ENCODE measurements at regions not wholly inside any gene's neighbourhood (a gene's known extent, or its start where the extent isn't known, plus 50 kb on each side); places are given as distances from the start of the nearest gene placed in this dataset.

- no peaks in the 10 kb centered on the region for H3K36me3 Mint-ChIP-seq (ENCODE audit: low read depth)
- DNase-seq (no peak), ATAC-seq (no peak)
- H3K27ac Mint-ChIP-seq, result no peak overlapping the region
- no peaks in the 10 kb centered on the region for H3K4me1 Mint-ChIP-seq
- no peak overlapping the region for H3K4me3 Mint-ChIP-seq
- H3K27me3 Mint-ChIP-seq, result peaks cover 2% of the 10 kb centered on the region
- H3K9me3 Mint-ChIP-seq, result no peaks in the 10 kb centered on the region
Observed at GRCh38 chr15:47466357-47466756, 250.9 kb upstream of the SEMA6D start.

DNA sequence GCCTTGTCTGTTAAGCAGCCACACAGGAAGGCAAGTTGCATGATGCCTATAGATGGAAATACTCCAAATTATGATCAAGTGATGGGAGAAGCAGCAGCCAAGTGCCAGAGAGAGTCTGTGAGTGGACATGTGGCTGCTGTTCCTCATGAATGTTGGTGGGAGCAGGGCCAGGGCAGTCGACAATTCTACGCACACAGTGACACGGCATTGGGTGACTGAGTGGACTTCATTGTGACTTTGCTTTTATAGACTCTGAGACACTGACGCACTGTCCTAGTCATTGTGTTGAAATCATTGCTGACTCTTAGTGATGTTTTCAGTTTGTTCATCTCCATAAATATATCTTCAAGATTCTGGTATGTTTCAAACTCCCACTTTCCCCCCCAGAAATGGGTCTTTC, 246.3 kb upstream of the SEMA6D start:
- no peaks in the 10 kb centered on the region for H3K36me3 Mint-ChIP-seq (ENCODE audit: low read depth)
- no peak for DNase-seq
- H3K9me3 Mint-ChIP-seq, result no peaks in the 10 kb centered on the region
- H3K27ac Mint-ChIP-seq, result no peak overlapping the region
- ATAC-seq, result no peak
- no peaks in the 10 kb centered on the region for H3K4me1 Mint-ChIP-seq
- peaks cover 2% of the 10 kb centered on the region for H3K27me3 Mint-ChIP-seq
- H3K4me3 Mint-ChIP-seq, result no peak overlapping the region

DNA sequence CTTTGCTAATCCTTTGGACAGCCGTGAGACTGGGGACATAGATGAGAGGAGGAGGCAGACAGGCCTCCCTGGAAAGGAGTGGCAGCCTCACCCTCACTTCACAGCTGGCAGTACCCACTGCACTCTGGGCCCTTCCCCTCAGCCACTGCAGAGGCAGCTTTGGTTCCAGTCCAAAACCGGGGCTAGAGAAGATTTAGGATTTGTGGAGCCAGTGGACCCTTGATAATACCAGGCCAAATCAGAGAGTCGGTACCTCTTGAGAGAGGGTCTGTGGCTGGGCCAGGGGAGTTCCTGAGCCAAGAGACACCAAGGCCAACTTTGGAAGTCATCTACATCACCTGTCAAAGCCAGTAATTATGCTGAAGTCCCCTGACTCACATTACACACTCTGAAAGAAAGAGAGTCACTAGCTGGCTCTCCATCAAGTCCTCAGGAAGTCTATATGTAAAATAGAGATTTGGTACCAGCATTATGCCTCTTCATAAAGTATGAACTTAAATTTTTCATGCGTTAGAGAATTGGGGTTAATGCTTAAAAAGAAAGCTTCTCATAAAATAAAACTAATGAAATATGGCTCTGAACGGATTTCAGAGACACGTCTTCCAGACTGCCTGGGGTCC, 244.1 kb upstream of the SEMA6D start:
- no peaks in the 10 kb centered on the region for H3K4me1 Mint-ChIP-seq
- no peak overlapping the region for H3K27ac Mint-ChIP-seq
- ATAC-seq (no peak), DNase-seq (no peak)
- no peaks in the 10 kb centered on the region for H3K36me3 Mint-ChIP-seq (ENCODE audit: low read depth)
- H3K4me3 Mint-ChIP-seq, result no peak overlapping the region
- no peaks in the 10 kb centered on the region for H3K9me3 Mint-ChIP-seq
- peaks cover 2% of the 10 kb centered on the region for H3K27me3 Mint-ChIP-seq

DNA sequence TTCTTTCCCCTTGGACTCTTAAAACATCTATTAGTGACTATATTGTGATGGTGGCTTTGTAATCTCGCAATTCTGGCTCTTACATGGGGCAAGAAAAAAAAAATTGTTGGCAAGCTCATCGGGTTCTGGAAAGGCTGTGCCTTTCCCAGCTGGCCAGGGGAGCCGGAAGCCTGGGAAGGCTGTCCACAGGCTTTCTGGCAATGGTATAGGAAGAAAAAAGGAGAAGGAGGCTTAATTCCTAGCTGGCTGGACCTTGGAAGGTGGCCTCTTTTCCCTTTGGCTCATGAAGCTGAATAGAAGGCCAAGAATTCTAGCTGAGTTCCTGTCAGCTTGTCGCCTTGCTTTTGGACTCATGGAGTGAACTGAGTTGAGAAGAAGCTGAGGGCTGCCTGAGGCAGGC, 243.5 kb upstream of the SEMA6D start:
- Mint-ChIP-seq H3K4me3 (no peak overlapping the region), H3K27me3 (peaks cover 2% of the 10 kb centered on the region), H3K4me1 (no peaks in the 10 kb centered on the region), H3K36me3 (ENCODE audit: low read depth) (no peaks in the 10 kb centered on the region), H3K9me3 (no peaks in the 10 kb centered on the region), H3K27ac (no peak overlapping the region)
- ATAC-seq (no peak), DNase-seq (no peak)

DNA sequence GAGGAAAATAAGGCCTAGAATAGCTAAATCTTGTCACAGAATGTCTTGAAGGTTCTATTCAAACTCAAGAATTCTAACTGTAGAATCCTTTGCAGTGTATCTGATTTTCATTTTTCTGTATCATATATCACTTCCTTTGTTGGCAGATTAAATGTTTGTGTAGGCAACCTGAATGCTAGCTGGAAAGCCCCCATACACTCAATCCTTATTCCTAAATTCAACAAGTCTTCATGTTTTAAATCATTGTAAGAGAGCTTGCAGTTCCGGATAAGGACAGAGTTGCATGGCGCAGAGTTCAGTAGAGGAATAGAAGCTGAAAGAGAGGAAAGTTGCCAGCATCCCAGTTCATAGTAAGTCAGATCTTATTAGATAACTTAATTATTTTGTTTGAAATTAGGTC, 242.0 kb upstream of the SEMA6D start:
- Mint-ChIP-seq H3K9me3 (peaks cover 5% of the 10 kb centered on the region), H3K36me3 (ENCODE audit: low read depth) (no peaks in the 10 kb centered on the region), H3K27me3 (no peaks in the 10 kb centered on the region), H3K4me1 (no peaks in the 10 kb centered on the region), H3K4me3 (no peak overlapping the region), H3K27ac (no peak overlapping the region)
- DNase-seq, result no peak
- no peak for ATAC-seq

DNA sequence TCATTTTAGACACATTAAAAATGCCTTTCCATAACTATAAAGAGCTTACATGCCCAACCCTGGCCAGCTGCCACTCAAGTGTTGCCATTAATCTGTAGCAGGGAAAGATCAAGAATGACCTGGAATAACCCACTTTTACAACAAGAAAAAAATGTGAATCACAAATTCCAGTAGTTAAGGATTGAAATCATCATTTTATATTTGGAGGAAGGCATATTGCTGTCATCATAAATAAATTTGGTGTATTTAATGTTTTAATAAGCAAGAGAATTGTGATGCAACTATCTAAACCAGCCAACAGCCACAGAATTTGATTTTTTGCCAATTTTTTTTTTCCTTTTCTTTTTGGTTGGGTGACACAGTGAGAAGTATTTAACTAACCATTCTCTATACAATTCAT, 240.0 kb upstream of the SEMA6D start:
- ATAC-seq (no peak), DNase-seq (no peak)
- H3K4me1 Mint-ChIP-seq, result no peaks in the 10 kb centered on the region
- H3K27ac Mint-ChIP-seq, result no peak overlapping the region
- no peak overlapping the region for H3K4me3 Mint-ChIP-seq
- H3K9me3 Mint-ChIP-seq, result peaks cover 8% of the 10 kb centered on the region
- H3K36me3 Mint-ChIP-seq (ENCODE audit: low read depth), result no peaks in the 10 kb centered on the region
- H3K27me3 Mint-ChIP-seq, result no peaks in the 10 kb centered on the region

DNA sequence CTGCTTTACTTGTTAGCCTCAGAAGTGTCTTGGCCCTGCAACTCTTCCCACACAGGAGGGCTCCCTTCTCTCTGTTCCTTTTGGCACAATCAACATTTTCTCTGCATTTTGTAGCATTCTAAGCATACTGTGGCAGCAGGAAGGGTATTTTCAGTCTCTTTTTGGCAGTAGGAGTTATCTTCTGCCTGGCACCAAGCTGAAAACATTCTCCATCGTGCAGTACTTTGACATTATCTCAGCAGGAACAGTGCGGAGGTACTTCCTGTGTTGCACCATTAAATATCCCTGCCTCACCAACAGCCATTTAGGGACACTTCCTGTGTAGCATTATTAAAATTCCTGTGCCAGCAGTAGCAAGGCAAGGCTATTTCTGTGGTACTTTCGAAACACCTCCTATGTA, 233.2 kb upstream of the SEMA6D start:
- no peak overlapping the region for H3K27ac Mint-ChIP-seq
- ATAC-seq (no peak), DNase-seq (no peak)
- no peaks in the 10 kb centered on the region for H3K27me3 Mint-ChIP-seq
- no peak overlapping the region for H3K4me3 Mint-ChIP-seq
- no peaks in the 10 kb centered on the region for H3K36me3 Mint-ChIP-seq (ENCODE audit: low read depth)
- H3K4me1 Mint-ChIP-seq, result no peaks in the 10 kb centered on the region
- H3K9me3 Mint-ChIP-seq, result peaks cover 8% of the 10 kb centered on the region

DNA sequence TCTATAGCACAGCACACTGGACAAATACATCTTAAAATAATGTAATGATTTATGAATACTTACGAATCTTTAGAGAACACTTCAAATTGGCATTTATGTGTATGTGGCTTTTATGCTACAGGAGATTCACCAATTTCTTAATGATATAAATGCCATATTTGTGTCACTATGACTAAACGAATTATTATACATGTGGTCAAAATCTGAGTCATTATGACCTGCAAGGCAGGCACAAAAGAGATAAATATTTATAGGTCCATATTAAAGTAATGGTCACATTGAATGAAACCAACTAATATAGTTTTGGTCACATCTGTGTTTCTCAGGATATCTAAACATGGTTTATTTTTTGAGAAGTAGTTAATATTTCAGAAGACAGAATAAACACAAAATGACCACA, 232.3 kb upstream of the SEMA6D start:
- Mint-ChIP-seq H3K4me1 (no peaks in the 10 kb centered on the region), H3K9me3 (peaks cover 7% of the 10 kb centered on the region), H3K36me3 (ENCODE audit: low read depth) (no peaks in the 10 kb centered on the region), H3K27ac (no peak overlapping the region), H3K27me3 (no peaks in the 10 kb centered on the region), H3K4me3 (no peak overlapping the region)
- no peak for ATAC-seq
- no peak for DNase-seq

GRCh38 chr15:47485419-47485818, 231.9 kb upstream of the SEMA6D start:
- H3K27me3 Mint-ChIP-seq, result no peaks in the 10 kb centered on the region
- H3K27ac Mint-ChIP-seq, result no peak overlapping the region
- peaks cover 3% of the 10 kb centered on the region for H3K9me3 Mint-ChIP-seq
- H3K4me1 Mint-ChIP-seq, result no peaks in the 10 kb centered on the region
- no peak overlapping the region for H3K4me3 Mint-ChIP-seq
- DNase-seq (no peak), ATAC-seq (no peak)
- H3K36me3 Mint-ChIP-seq (ENCODE audit: low read depth), result no peaks in the 10 kb centered on the region

DNA sequence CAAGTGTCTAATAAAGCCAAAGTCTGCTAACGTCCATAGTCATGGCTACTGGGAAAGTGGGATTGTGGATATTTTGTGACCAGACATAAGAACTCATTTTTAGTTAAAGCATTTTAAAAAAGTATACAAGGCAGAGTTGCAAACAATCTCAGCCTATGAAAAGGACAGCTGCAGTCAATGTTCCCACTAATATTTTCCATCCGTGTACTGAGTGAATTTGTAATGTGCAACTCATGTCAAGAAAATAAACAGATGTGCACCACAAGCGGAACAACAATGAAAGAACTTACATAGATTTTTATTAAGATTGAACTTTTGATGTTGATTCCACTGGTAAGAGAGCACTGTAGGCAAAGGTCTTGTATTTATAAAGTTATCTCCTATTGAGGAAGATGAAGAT, 231.3 kb upstream of the SEMA6D start:
- no peaks in the 10 kb centered on the region for H3K9me3 Mint-ChIP-seq
- no peak for DNase-seq
- H3K27ac Mint-ChIP-seq, result no peak overlapping the region
- H3K4me3 Mint-ChIP-seq, result no peak overlapping the region
- no peaks in the 10 kb centered on the region for H3K36me3 Mint-ChIP-seq (ENCODE audit: low read depth)
- H3K4me1 Mint-ChIP-seq, result no peaks in the 10 kb centered on the region
- ATAC-seq, result no peak
- no peaks in the 10 kb centered on the region for H3K27me3 Mint-ChIP-seq

GRCh38 chr15:47492195-47492594, 225.1 kb upstream of the SEMA6D start:
- Mint-ChIP-seq H3K4me1 (no peaks in the 10 kb centered on the region), H3K4me3 (no peak overlapping the region), H3K27ac (no peak overlapping the region), H3K27me3 (no peaks in the 10 kb centered on the region), H3K9me3 (no peaks in the 10 kb centered on the region), H3K36me3 (ENCODE audit: low read depth) (no peaks in the 10 kb centered on the region)
- ATAC-seq (no peak), DNase-seq (no peak)

GRCh38 chr15:47493357-47494247, 223.7 kb upstream of the SEMA6D start:
- H3K36me3 Mint-ChIP-seq (ENCODE audit: low read depth), result no peaks in the 10 kb centered on the region
- no peaks in the 10 kb centered on the region for H3K27me3 Mint-ChIP-seq
- H3K4me1 Mint-ChIP-seq, result no peaks in the 10 kb centered on the region
- H3K27ac Mint-ChIP-seq, result no peak overlapping the region
- DNase-seq (no peak), ATAC-seq (no peak)
- H3K9me3 Mint-ChIP-seq, result no peaks in the 10 kb centered on the region
- H3K4me3 Mint-ChIP-seq, result no peak overlapping the region

DNA sequence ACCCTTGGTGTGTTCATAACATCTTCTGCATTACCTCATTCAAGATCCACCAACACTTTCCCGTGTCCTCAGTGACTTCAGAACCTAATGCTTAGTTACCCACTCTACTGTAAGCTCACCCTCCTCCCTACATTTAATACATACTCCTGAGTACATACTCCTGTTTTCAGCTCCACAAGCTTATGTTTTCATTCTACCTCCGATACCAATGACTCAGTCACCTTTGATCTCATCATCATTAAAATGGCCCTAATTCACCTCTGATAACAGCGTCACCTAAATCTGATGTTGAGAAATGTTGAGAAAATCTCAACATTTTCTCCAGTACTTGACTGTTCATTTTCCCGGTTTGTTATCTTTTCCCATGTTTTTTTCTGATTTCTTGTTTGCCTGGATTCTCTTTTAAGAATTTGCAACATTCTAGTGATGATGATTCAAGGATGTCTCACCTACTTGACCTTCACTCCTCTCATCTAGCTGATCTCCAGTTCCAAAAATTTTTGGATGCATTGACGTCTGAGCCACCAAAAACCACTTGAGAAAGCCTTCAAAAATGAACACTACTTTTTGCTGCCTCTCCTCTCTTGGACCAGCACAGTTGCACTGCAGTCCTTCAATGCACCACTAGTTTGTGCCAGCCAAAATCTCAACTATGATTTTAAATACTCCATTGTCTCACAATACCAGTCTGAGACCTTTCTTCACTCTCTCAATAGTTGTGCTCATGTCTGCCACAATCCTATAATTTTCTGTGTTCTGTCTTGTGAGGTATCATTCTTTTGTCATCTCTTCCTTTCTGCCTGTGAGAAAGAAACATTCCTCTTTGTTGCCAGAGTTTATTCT, 220.7 kb upstream of the SEMA6D start:
- no peak overlapping the region for H3K4me3 Mint-ChIP-seq
- ATAC-seq, result no peak
- no peaks in the 10 kb centered on the region for H3K27me3 Mint-ChIP-seq
- H3K36me3 Mint-ChIP-seq (ENCODE audit: low read depth), result no peaks in the 10 kb centered on the region
- no peaks in the 10 kb centered on the region for H3K9me3 Mint-ChIP-seq
- DNase-seq, result no peak
- H3K27ac Mint-ChIP-seq, result no peak overlapping the region
- no peaks in the 10 kb centered on the region for H3K4me1 Mint-ChIP-seq

- Mint-ChIP-seq H3K27ac (no peak overlapping the region), H3K9me3 (no peaks in the 10 kb centered on the region), H3K4me3 (no peak overlapping the region), H3K27me3 (no peaks in the 10 kb centered on the region), H3K36me3 (ENCODE audit: low read depth) (no peaks in the 10 kb centered on the region), H3K4me1 (no peaks in the 10 kb centered on the region)
- DNase-seq, result no peak
- no peak for ATAC-seq
Observed at GRCh38 chr15:47500842-47501241, 216.5 kb upstream of the SEMA6D start.

- Mint-ChIP-seq H3K36me3 (ENCODE audit: low read depth) (no peaks in the 10 kb centered on the region), H3K9me3 (no peaks in the 10 kb centered on the region), H3K27me3 (no peaks in the 10 kb centered on the region), H3K4me3 (no peak overlapping the region), H3K4me1 (no peaks in the 10 kb centered on the region), H3K27ac (no peak overlapping the region)
- ATAC-seq (no peak), DNase-seq (no peak)
Observed at GRCh38 chr15:47502041-47502440, 215.3 kb upstream of the SEMA6D start.

Data from activated naive CD8-positive, alpha-beta T cell treated with anti-CD3 and anti-CD28 coated beads, Interleukin-2, amount 50 U/mL, for 24 hours (primary cell).